ENCODE measurements at regions not wholly inside any gene's neighbourhood (a gene's known extent, or its start where the extent isn't known, plus 50 kb on each side); places are given as distances from the start of the nearest gene placed in this dataset.
"Not testable (repeated sequence)": the region's sequence is repeated elsewhere in the genome, so short reads cannot be mapped to it uniquely, and the experiment has no call there.

DNA sequence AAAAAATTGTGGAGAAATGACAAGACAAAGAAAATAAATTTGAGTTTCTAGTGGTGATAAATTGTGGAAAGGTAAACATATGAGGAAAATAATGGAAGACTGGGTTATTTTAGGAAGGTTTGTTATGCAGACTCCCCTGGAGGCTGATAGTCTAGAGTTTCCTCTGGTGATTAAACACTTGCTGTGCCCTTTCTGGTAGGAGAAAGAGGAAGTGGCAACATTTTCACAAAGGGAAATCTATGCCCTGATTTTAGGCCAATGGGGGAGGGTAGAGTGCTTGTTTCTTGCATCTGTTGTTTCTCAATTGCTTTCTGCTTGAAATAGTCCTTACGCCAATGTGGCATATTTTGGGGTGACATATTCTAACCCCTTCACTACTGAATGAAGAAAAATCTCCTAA is 129.1 kb upstream of the DOK5 start:
- no peak overlapping the region for H2AFZ ChIP-seq
- H3K4me1 ChIP-seq (ENCODE audit: insufficient read depth), result peaks cover 51% of the 10 kb centered on the region
- WGBS, 2 experiments (ENCODE audit: low coverage in 1 of 2, low lambda C conversion rate in 2 of 2, missing lambda C conversion rate in 2 of 2), result 39 to 67% methylated on average over 1 of the region's 1 CpG
- H3K4me3 ChIP-seq, result peak overlapping the region; percentile 49; the same call in 1 of the 2 replicates
- H3K27ac ChIP-seq, result peak overlapping the region; percentile 86
- peaks cover 57% of the 10 kb centered on the region for H3F3A ChIP-seq (ENCODE audit: insufficient read depth)
- no peaks in the 10 kb centered on the region for H4K20me1 ChIP-seq (ENCODE audit: insufficient read depth)
- peak; percentile 21 for DNase-seq
- no peak for TF ChIP-seq EZH2 (IDR thresholded peaks at IDR 0.05; ENCODE audit: insufficient read depth, poor library complexity, severe bottlenecking)
- no peak for TF ChIP-seq EZH2phosphoT487 (IDR thresholded peaks at IDR 0.05; ENCODE audit: insufficient read depth, low read depth)
- no peaks in the 10 kb centered on the region for H3K79me2 ChIP-seq (ENCODE audit: insufficient read depth)
- H3K9ac ChIP-seq, result peak overlapping the region; percentile 45; the same call in 1 of the 2 replicates
- in situ Hi-C loops (cut with MboI), result no loop called here
- H3K4me2 ChIP-seq (ENCODE audit: unreplicated experiment), result peak overlapping the region; percentile 68
- H3K36me3 ChIP-seq (ENCODE audit: low read depth), result no peaks in the 10 kb centered on the region
- no peaks in the 10 kb centered on the region for H3K9me2 ChIP-seq (ENCODE audit: insufficient read depth)
- no peaks in the 10 kb centered on the region for H3K27me3 ChIP-seq (replicated peaks; ENCODE audit: insufficient read depth)
- H3K9me3 ChIP-seq (ENCODE audit: low read depth), result no peaks in the 10 kb centered on the region

DNA sequence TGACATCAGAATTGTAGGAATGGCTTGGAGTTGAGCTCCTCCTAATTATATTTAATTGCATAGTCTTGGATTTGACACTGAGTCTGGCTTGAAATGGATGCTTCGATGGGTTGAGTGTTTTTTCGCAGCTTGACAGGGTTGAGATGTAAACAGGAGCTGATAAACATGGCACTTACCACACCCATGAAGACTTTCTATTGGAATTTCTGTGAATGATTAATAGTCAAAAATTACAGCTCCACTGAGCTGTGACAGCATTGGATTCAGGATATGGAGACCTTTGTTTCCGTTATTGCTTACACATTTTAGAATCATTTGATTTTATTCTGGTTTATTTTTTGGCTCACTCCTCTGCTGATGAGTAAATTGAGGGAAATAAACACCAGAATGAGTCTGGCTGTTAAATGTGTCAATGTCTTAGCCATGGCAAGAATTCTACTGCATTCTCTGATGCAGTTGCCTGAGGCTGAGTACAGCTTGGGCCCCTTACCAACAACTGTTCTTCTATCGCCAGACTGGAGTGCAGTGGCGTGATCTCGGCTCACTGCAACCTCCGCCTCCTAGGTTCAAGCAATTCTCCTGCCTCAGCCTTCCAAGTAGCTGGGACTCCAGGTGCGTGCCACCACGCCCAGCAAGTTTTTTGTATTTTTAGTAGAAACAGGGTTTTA is 128.1 kb upstream of the DOK5 start:
- 24 to 29% methylated on average over 9 of the region's 9 CpGs for WGBS, 2 experiments (ENCODE audit: low coverage in 1 of 2, low lambda C conversion rate in 2 of 2, missing lambda C conversion rate in 2 of 2)
- peak; percentile 65 for DNase-seq
- peaks cover 45% of the 10 kb centered on the region for H3K4me1 ChIP-seq (ENCODE audit: insufficient read depth)

DNA sequence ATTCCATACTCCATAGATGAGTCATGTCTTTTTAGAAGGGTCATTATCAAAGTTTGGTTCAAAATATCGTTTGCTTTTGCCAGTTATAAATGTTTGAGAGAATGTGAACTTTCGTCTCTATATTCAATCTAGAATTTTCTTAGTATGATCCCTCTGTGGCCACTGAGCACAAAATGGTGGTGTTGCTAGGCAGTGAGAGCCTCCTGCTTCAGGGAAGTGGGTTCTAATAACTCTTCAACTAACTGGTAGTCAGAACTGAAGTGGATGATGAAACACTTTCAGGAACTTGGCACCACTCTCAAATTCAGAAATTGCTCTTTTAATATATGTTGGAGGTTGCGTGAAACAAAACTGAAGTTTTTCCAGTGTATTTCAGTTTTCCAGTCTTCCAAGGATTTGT is 125.0 kb upstream of the DOK5 start:
- Histone ChIP-seq H3K4me2 (ENCODE audit: unreplicated experiment) (peak overlapping the region; percentile 55), H2AFZ (peak overlapping the region; percentile 84), H3K4me1 (ENCODE audit: insufficient read depth) (peaks cover 36% of the 10 kb centered on the region), H3F3A (ENCODE audit: insufficient read depth) (peaks cover 41% of the 10 kb centered on the region), H3K27me3 (replicated peaks; ENCODE audit: insufficient read depth) (no peaks in the 10 kb centered on the region), H3K9me3 (ENCODE audit: low read depth) (no peaks in the 10 kb centered on the region), H3K27ac (peak overlapping the region; percentile 40), H4K20me1 (ENCODE audit: insufficient read depth) (no peaks in the 10 kb centered on the region), H3K4me3 (no peak overlapping the region), H3K9ac (no peak overlapping the region), H3K36me3 (ENCODE audit: low read depth) (no peaks in the 10 kb centered on the region), H3K79me2 (ENCODE audit: insufficient read depth) (no peaks in the 10 kb centered on the region), H3K9me2 (ENCODE audit: insufficient read depth) (no peaks in the 10 kb centered on the region)
- in situ Hi-C loops (cut with MboI), result no loop called here
- peak; percentile 34 for DNase-seq
- TF ChIP-seq EZH2 (IDR thresholded peaks at IDR 0.05; ENCODE audit: insufficient read depth, poor library complexity, severe bottlenecking), result no peak
- no peak for TF ChIP-seq EZH2phosphoT487 (IDR thresholded peaks at IDR 0.05; ENCODE audit: insufficient read depth, low read depth)
- 33 to 36% methylated on average over 3 of the region's 3 CpGs for WGBS, 2 experiments (ENCODE audit: low coverage in 1 of 2, low lambda C conversion rate in 2 of 2, missing lambda C conversion rate in 2 of 2)

More for the DNA sequence above, 128.1 kb upstream of the DOK5 start:
- H3K4me2 ChIP-seq (ENCODE audit: unreplicated experiment), result peak overlapping the region; percentile 68
- H3K27ac ChIP-seq, result peak overlapping the region; percentile 86
- TF ChIP-seq EZH2phosphoT487 (IDR thresholded peaks at IDR 0.05; ENCODE audit: insufficient read depth, low read depth) (no peak), EZH2 (IDR thresholded peaks at IDR 0.05; ENCODE audit: insufficient read depth, poor library complexity, severe bottlenecking) (no peak)
- in situ Hi-C loops (cut with MboI), result no loop called here
- no peak overlapping the region for H3K9ac ChIP-seq
- H3K79me2 ChIP-seq (ENCODE audit: insufficient read depth), result no peaks in the 10 kb centered on the region
- no peaks in the 10 kb centered on the region for H3K36me3 ChIP-seq (ENCODE audit: low read depth)
- H4K20me1 ChIP-seq (ENCODE audit: insufficient read depth), result no peaks in the 10 kb centered on the region
- no peak overlapping the region for H3K4me3 ChIP-seq
- peaks cover 50% of the 10 kb centered on the region for H3F3A ChIP-seq (ENCODE audit: insufficient read depth)
- H3K27me3 ChIP-seq (replicated peaks; ENCODE audit: insufficient read depth), result no peaks in the 10 kb centered on the region
- H2AFZ ChIP-seq, result peak overlapping the region; percentile 13; the same call in 1 of the 2 replicates
- no peaks in the 10 kb centered on the region for H3K9me3 ChIP-seq (ENCODE audit: low read depth)
- H3K9me2 ChIP-seq (ENCODE audit: insufficient read depth), result no peaks in the 10 kb centered on the region

DNA sequence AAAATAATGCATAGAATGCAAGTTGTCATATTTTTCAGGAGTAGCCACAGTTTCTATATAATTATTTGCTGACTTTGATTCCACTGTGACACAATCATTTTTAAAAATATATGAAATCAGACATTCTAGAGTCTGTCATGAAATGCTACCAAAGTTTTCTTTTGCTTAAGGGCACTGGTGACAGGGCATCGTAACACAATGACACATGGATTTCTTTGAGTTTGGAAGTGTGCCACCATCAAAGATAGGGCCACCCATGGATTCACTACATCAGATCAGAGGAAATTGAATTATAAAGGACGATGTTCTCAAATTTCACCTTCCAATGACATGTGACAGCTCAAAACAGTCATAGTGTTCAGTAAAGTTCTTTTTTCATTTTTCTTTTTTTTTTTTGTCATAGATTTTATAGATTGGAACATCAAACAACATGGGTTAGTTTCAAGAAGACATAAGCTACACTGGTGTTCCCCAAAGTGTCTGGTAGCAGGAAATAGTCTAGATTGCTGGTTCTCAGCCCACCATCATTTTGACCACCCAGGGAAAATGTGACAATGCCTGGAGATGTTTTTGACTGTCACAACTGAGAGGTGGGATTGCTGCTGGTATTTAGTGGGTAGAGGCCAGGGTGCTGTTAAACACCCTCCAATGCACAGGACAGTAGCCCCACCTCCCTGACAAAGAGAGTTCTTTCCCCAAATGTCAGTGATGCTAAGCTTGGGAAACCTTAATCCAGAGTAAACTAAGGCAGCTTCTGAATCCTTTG is 123.8 kb upstream of the DOK5 start:
- Histone ChIP-seq H3K9me3 (ENCODE audit: low read depth) (no peaks in the 10 kb centered on the region), H2AFZ (no peak overlapping the region), H3K9me2 (ENCODE audit: insufficient read depth) (no peaks in the 10 kb centered on the region), H3K27ac (no peak overlapping the region), H3K36me3 (ENCODE audit: low read depth) (no peaks in the 10 kb centered on the region), H3K4me1 (ENCODE audit: insufficient read depth) (peaks cover 25% of the 10 kb centered on the region), H3K79me2 (ENCODE audit: insufficient read depth) (no peaks in the 10 kb centered on the region), H3K9ac (no peak overlapping the region), H3K4me3 (no peak overlapping the region), H3K27me3 (replicated peaks; ENCODE audit: insufficient read depth) (no peaks in the 10 kb centered on the region), H4K20me1 (ENCODE audit: insufficient read depth) (no peaks in the 10 kb centered on the region), H3F3A (ENCODE audit: insufficient read depth) (peaks cover 29% of the 10 kb centered on the region), H3K4me2 (ENCODE audit: unreplicated experiment) (no peak overlapping the region)
- in situ Hi-C loops (cut with MboI), result no loop called here
- no peak for DNase-seq
- 94 to 98% methylated on average over 2 of the region's 2 CpGs for WGBS, 2 experiments (ENCODE audit: low coverage in 1 of 2, low lambda C conversion rate in 2 of 2, missing lambda C conversion rate in 2 of 2)
- no peak for TF ChIP-seq EZH2phosphoT487 (IDR thresholded peaks at IDR 0.05; ENCODE audit: insufficient read depth, low read depth)

DNA sequence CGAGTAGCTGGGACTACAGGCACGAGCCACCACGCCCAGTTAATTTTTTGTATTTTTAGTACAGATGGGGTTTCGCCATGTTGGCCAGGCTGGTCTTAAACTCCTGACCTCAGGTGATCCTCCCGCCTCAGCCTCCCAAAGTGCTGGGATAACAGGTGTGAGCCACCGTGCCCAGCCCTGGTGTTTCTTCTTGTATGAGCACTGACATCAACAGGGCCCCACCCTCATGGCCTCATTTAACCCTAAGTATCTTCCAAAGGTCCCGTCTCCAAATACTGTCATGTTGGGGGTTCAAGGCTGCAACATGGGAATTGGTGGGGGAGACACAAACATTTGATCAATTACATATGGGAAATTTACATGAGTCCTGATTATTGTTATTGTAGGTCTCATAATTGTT is 122.9 kb upstream of the DOK5 start:
- WGBS, 2 experiments (ENCODE audit: low coverage in 1 of 2, low lambda C conversion rate in 2 of 2, missing lambda C conversion rate in 2 of 2), result 93 to 95% methylated on average over 7 of the region's 7 CpGs
- H3K36me3 ChIP-seq (ENCODE audit: low read depth); H3K79me2 ChIP-seq (ENCODE audit: insufficient read depth); H3K9ac ChIP-seq; DNase-seq; H3K4me2 ChIP-seq (ENCODE audit: unreplicated experiment); H4K20me1 ChIP-seq (ENCODE audit: insufficient read depth); H3K27me3 ChIP-seq (replicated peaks; ENCODE audit: insufficient read depth); H3K9me2 ChIP-seq (ENCODE audit: insufficient read depth); H2AFZ ChIP-seq; H3K27ac ChIP-seq; H3K4me3 ChIP-seq; in situ Hi-C loops (cut with MboI); H3K9me3 ChIP-seq (ENCODE audit: low read depth): not testable (repeated sequence)
- Histone ChIP-seq H3K4me1 (ENCODE audit: insufficient read depth) (peaks cover 15% of the 10 kb centered on the region), H3F3A (ENCODE audit: insufficient read depth) (peaks cover 26% of the 10 kb centered on the region)

Measured in GM23248 (cell line).